Endothelial cell of umbilical vein (primary cell): ENCODE measurements at regions not wholly inside any gene's neighbourhood (a gene's known extent, or its start where the extent isn't known, plus 50 kb on each side); places are given as distances from the start of the nearest gene placed in this dataset.
"Not testable (repeated sequence)": the region's sequence is repeated elsewhere in the genome, so short reads cannot be mapped to it uniquely, and the experiment has no call there.

Source experiments
- CTCF ChIP-seq, 2 donors: IDR thresholded peaks; 1 replicate in 1 of 2; 2 replicates in 1 of 2; pipeline ENCODE4 v1.5.1; 2011; ENCODE audit warnings: low read length in 2 of 2, mild to moderate bottlenecking in 2 of 2, moderate library complexity in 2 of 2, control low read depth in 1 of 2, inconsistent platforms in 1 of 2, low read depth in 1 of 2; ENCODE audit not compliant: insufficient read depth in 1 of 2; ENCODE audit errors: extremely low read depth in 1 of 2
- FOS ChIP-seq: IDR thresholded peaks from 2 replicates; pipeline ENCODE4 v1.6.1; 2011; ENCODE audit warnings: mild to moderate bottlenecking, low read length, moderate library complexity, borderline replicate concordance; ENCODE audit not compliant: insufficient read depth
- GATA2 ChIP-seq: IDR thresholded peaks from 2 replicates; pipeline ENCODE4 v1.7.0; 2011; ENCODE audit warnings: low read depth, mild to moderate bottlenecking, moderate library complexity, mixed read lengths, low read length; ENCODE audit not compliant: insufficient read length, insufficient read depth
- JUN ChIP-seq: IDR thresholded peaks from 2 replicates; pipeline ENCODE4 v1.6.1; 2011; ENCODE audit warnings: borderline replicate concordance, low read depth; ENCODE audit not compliant: insufficient read length, insufficient read depth
- MAX ChIP-seq: IDR thresholded peaks from 2 replicates; pipeline ENCODE4 v1.6.1; 2011; ENCODE audit not compliant: insufficient read depth, insufficient read length
- MYC ChIP-seq: IDR thresholded peaks from one replicate; pipeline ENCODE4 v1.6.1; 2011; ENCODE audit warnings: mild to moderate bottlenecking, low read depth, low read length
- POLR2A ChIP-seq: IDR thresholded peaks from 2 replicates; pipeline ENCODE4 v1.6.1; 2012; ENCODE audit warnings: low read depth, mild to moderate bottlenecking, control low read depth, low read length
- POLR2AphosphoS5 ChIP-seq: IDR thresholded peaks from 2 replicates; pipeline ENCODE4 v1.6.1; 2012; ENCODE audit warnings: low read depth, mild to moderate bottlenecking, control low read depth, low read length, moderate library complexity; ENCODE audit not compliant: insufficient read depth

GRCh38 chr21:9036966-9037587 lies 1484.3 kb upstream of the TPTE start:
- not testable (repeated sequence) for TF ChIP-seq CTCF (IDR thresholded peaks at IDR 0.05; ENCODE audit: extremely low read depth in 1 of 2, insufficient read depth in 1 of 2, low read depth in 1 of 2, low read length in 2 of 2); POLR2AphosphoS5; JUN; GATA2; POLR2A; MAX; FOS; MYC
